ENCODE measurements at regions not wholly inside any gene's neighbourhood (a gene's known extent, or its start where the extent isn't known, plus 50 kb on each side); places are given as distances from the start of the nearest gene placed in this dataset.

GRCh38 chr4:110294165-110294564, 95.8 kb upstream of the ELOVL6 start:
- no peaks in the 10 kb centered on the region for H3F3A ChIP-seq (replicated peaks; ENCODE audit: low read depth)
- no peak overlapping the region for H3K27ac ChIP-seq (ENCODE audit: low read depth)
- no peak for ATAC-seq
- no peaks in the 10 kb centered on the region for H3K36me3 ChIP-seq (ENCODE audit: insufficient read depth)
- Mint-ChIP-seq H3K4me3 (no peak overlapping the region), H3K9me3 (no peaks in the 10 kb centered on the region), H3K4me1 (no peaks in the 10 kb centered on the region; the same call in 1 of the 3 replicates), H3K27me3 (ENCODE audit: insufficient read depth, low read depth, poor library complexity) (peaks cover 2% of the 10 kb centered on the region), H3K36me3 (ENCODE audit: low read depth) (no peaks in the 10 kb centered on the region), H3K27ac (no peak overlapping the region)
- no peaks in the 10 kb centered on the region for H3K79me2 ChIP-seq (replicated peaks; ENCODE audit: insufficient read depth)
- H4K20me1 ChIP-seq (replicated peaks; ENCODE audit: insufficient read depth) = no peaks in the 10 kb centered on the region
- H3K4me3 ChIP-seq = no peak overlapping the region
- H3K9me2 ChIP-seq (ENCODE audit: insufficient read depth) = 0 out of 2 replicates have a peak, but pooled peaks cover 8% of the 10 kb centered on the region
- no peak overlapping the region for H3K4me2 ChIP-seq
- H3K4me1 ChIP-seq (ENCODE audit: insufficient read depth) = peaks cover 4% of the 10 kb centered on the region; the same call in 1 of the 2 replicates
- H2AFZ ChIP-seq = no peak overlapping the region
- TF ChIP-seq POLR2AphosphoS5 (IDR thresholded peaks at IDR 0.05; ENCODE audit: low read depth) (no peak), REST (IDR thresholded peaks at IDR 0.05; ENCODE audit: unreplicated experiment) (no peak), STAT1 (IDR thresholded peaks at IDR 0.05; ENCODE audit: unreplicated experiment) (no peak), ZNF462 (CRISPR knock-in tag; IDR thresholded peaks at IDR 0.05) (no peak), JUNB (IDR thresholded peaks at IDR 0.05; ENCODE audit: unreplicated experiment) (no peak), CTCF (conservative IDR thresholded peaks at IDR 0.05; ENCODE audit: low read depth in 2 of 2) (no peak), CREB1 (CRISPR knock-in tag; IDR thresholded peaks at IDR 0.05; ENCODE audit: low read depth) (no peak), EZH2 (IDR thresholded peaks at IDR 0.05; ENCODE audit: low read depth, unreplicated experiment) (no peak), NANOG (IDR thresholded peaks at IDR 0.05; ENCODE audit: borderline replicate concordance) (no peak), EZH2phosphoT487 (IDR thresholded peaks at IDR 0.05; ENCODE audit: unreplicated experiment) (no peak), ZNF331 (CRISPR knock-in tag; IDR thresholded peaks at IDR 0.05; ENCODE audit: low read depth) (no peak), ETS1 (IDR thresholded peaks at IDR 0.05) (no peak), ZNF114 (CRISPR knock-in tag; IDR thresholded peaks at IDR 0.05) (no peak)
- no peaks in the 10 kb centered on the region for H3K27me3 ChIP-seq (ENCODE audit: insufficient read depth)
- DNase-seq (ENCODE audit: low spot score) = no peak
